Dermis microvascular lymphatic vessel endothelial cell (primary cell): ENCODE measurements at regions not wholly inside any gene's neighbourhood (a gene's known extent, or its start where the extent isn't known, plus 50 kb on each side); places are given as distances from the start of the nearest gene placed in this dataset.

ENCODE experiments used
- DNase-seq, 2 donors: peaks; one replicate each; pipeline versions ENCODE4 v3.0.0 to v3.0.0-alpha.2; 2010; ENCODE audit warnings: low read depth in 2 of 2

GRCh38 chr13:24007979-24008620 lies 110.8 kb upstream of the C1QTNF9B start:
- no peak for DNase-seq

GRCh38 chr13:24008679-24009078 lies 111.4 kb upstream of the C1QTNF9B start:
- no peak for DNase-seq

- DNase-seq: no peak
These were observed 114.0 kb upstream of the C1QTNF9B start for GRCh38 chr13:24011266-24011665.

GRCh38 chr13:24012648-24013047 lies 115.3 kb upstream of the C1QTNF9B start:
- no peak for DNase-seq

- no peak for DNase-seq
These were observed 115.9 kb upstream of the C1QTNF9B start for GRCh38 chr13:24013189-24013588.

- no peak for DNase-seq
These were observed 118.7 kb upstream of the C1QTNF9B start for GRCh38 chr13:24016046-24016445.

- no peak for DNase-seq
These were observed 125.3 kb upstream of the C1QTNF9B start for GRCh38 chr13:24022568-24022967.

- no peak for DNase-seq
These were observed 125.8 kb upstream of the C1QTNF9B start for GRCh38 chr13:24023073-24023472.

GRCh38 chr13:24027494-24027893 lies 130.2 kb upstream of the C1QTNF9B start:
- no peak for DNase-seq

- DNase-seq: no peak
These were observed 128.3 kb upstream of the SPATA13 start for GRCh38 chr13:24032252-24032651.

- DNase-seq: no peak
These were observed 127.8 kb upstream of the SPATA13 start for GRCh38 chr13:24032674-24033073.

GRCh38 chr13:24033527-24034302 lies 126.8 kb upstream of the SPATA13 start:
- DNase-seq: no peak

- DNase-seq: no peak
These were observed 125.1 kb upstream of the SPATA13 start for GRCh38 chr13:24035411-24035810.

- no peak for DNase-seq
These were observed 124.4 kb upstream of the SPATA13 start for GRCh38 chr13:24036115-24036514.

GRCh38 chr13:24038405-24038804 lies 122.1 kb upstream of the SPATA13 start:
- DNase-seq: peak in 1 of 2 donors; percentile 20

GRCh38 chr13:24038841-24039330 lies 121.6 kb upstream of the SPATA13 start:
- no peak for DNase-seq

- no peak for DNase-seq
These were observed 120.7 kb upstream of the SPATA13 start for GRCh38 chr13:24039621-24040475.

- no peak for DNase-seq
These were observed 119.7 kb upstream of the SPATA13 start for GRCh38 chr13:24040835-24041234.

GRCh38 chr13:24041651-24042225 lies 118.8 kb upstream of the SPATA13 start:
- DNase-seq: no peak

- DNase-seq: no peak
These were observed 117.6 kb upstream of the SPATA13 start for GRCh38 chr13:24042710-24043440.
